ENCODE measurements at regions not wholly inside any gene's neighbourhood (a gene's known extent, or its start where the extent isn't known, plus 50 kb on each side); places are given as distances from the start of the nearest gene placed in this dataset.

DNA sequence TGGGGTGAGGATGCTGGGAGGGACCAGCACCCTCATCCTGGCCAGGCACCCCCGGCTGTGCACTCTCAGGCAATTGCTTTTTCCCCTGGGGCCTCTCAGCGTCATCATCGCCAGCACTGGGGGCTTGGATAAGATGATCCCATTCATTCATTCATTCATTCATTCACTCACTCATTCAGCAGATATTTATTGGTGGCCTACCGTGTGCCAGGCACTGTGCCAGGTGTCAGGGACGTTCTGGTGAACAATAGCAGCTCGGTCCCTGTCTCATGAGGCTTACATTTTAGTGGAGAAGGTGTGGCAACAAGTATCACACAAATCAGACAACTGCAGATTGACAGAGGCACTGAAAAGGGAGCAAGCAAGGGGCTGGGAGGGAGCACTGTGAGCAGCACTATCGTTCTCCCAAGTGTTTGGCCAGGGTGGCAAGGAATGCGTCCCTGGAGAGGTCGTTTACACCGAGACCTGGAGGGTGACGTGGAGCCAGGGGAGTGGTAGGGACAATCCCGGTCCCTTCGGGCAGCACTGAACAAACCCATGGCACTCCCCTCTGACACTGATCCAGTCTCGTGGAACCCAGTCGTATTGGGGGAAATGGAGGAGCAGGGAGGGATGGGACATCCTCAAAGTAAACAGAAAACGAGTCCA is 124.1 kb downstream of the PAPOLA start:
- TF ChIP-seq, protein P1, sequence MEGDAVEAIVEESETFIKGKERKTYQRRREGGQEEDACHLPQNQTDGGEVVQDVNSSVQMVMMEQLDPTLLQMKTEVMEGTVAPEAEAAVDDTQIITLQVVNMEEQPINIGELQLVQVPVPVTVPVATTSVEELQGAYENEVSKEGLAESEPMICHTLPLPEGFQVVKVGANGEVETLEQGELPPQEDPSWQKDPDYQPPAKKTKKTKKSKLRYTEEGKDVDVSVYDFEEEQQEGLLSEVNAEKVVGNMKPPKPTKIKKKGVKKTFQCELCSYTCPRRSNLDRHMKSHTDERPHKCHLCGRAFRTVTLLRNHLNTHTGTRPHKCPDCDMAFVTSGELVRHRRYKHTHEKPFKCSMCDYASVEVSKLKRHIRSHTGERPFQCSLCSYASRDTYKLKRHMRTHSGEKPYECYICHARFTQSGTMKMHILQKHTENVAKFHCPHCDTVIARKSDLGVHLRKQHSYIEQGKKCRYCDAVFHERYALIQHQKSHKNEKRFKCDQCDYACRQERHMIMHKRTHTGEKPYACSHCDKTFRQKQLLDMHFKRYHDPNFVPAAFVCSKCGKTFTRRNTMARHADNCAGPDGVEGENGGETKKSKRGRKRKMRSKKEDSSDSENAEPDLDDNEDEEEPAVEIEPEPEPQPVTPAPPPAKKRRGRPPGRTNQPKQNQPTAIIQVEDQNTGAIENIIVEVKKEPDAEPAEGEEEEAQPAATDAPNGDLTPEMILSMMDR (IDR thresholded peaks at IDR 0.05), result no peak
- ATAC-seq (no peak), DNase-seq (no peak)
- Histone ChIP-seq H3K27me3 (ENCODE audit: low read depth) (peaks cover 23% of the 10 kb centered on the region), H3K4me1 (no peaks in the 10 kb centered on the region), H3K9me3 (no peaks in the 10 kb centered on the region), H3K27ac (no peak overlapping the region), H3K4me3 (no peak overlapping the region), H3K36me3 (no peaks in the 10 kb centered on the region)
- intact Hi-C loops (cut with DNase I), result no loop called here

DNA sequence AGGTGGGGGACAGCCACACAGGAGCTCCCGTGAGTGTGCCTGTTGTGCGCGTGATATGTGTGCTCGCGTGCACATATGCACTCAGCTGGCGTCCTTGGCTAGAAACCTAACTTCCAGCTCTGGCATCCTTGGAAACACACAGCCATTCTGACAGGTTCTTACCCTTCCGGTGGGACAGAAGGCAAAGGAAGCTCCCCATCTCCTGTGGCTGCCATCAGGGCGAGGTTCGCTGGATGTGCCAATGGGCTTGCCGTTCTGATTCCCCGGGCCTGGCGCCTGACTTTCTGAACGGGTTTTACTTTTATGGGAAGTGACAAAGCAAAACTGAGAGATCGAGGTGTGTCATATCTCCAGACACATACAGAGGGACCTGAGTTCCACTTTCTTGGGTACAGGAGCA is 124.7 kb downstream of the PAPOLA start:
- Histone ChIP-seq H3K27me3 (ENCODE audit: low read depth) (peaks cover 23% of the 10 kb centered on the region), H3K36me3 (no peaks in the 10 kb centered on the region), H3K4me3 (no peak overlapping the region), H3K4me1 (no peaks in the 10 kb centered on the region), H3K27ac (no peak overlapping the region), H3K9me3 (no peaks in the 10 kb centered on the region)
- intact Hi-C loops (cut with DNase I), result no loop called here
- no peak for ATAC-seq
- TF ChIP-seq, protein P1 (IDR thresholded peaks at IDR 0.05), result no peak
- no peak for DNase-seq

DNA sequence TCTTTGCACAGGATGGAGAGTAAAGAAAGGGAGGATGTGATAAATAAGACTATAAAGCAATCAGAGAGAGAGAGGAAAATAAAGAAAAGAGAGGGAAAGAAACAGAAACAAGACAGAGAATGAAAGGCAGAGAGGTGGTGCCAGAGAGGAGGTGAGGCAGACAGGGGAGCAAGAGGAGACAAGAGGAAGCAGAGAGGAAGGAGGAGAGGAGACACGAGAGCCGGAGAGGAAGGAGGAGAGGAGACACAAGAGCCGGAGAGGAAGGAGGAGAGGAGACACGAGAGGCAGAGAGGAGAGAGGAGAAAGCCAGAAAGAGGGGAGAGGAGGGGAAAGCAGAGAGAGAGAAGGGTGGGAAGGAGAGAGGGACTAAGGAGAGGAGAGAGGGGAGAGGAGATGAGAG is 125.2 kb downstream of the PAPOLA start:
- ATAC-seq, result no peak
- intact Hi-C loops (cut with DNase I), result no loop called here
- TF ChIP-seq, protein P1 (IDR thresholded peaks at IDR 0.05), result no peak
- DNase-seq, result no peak
- Histone ChIP-seq H3K27me3 (ENCODE audit: low read depth) (peaks cover 23% of the 10 kb centered on the region), H3K9me3 (no peaks in the 10 kb centered on the region), H3K4me3 (no peak overlapping the region), H3K36me3 (no peaks in the 10 kb centered on the region), H3K4me1 (no peaks in the 10 kb centered on the region), H3K27ac (no peak overlapping the region)

DNA sequence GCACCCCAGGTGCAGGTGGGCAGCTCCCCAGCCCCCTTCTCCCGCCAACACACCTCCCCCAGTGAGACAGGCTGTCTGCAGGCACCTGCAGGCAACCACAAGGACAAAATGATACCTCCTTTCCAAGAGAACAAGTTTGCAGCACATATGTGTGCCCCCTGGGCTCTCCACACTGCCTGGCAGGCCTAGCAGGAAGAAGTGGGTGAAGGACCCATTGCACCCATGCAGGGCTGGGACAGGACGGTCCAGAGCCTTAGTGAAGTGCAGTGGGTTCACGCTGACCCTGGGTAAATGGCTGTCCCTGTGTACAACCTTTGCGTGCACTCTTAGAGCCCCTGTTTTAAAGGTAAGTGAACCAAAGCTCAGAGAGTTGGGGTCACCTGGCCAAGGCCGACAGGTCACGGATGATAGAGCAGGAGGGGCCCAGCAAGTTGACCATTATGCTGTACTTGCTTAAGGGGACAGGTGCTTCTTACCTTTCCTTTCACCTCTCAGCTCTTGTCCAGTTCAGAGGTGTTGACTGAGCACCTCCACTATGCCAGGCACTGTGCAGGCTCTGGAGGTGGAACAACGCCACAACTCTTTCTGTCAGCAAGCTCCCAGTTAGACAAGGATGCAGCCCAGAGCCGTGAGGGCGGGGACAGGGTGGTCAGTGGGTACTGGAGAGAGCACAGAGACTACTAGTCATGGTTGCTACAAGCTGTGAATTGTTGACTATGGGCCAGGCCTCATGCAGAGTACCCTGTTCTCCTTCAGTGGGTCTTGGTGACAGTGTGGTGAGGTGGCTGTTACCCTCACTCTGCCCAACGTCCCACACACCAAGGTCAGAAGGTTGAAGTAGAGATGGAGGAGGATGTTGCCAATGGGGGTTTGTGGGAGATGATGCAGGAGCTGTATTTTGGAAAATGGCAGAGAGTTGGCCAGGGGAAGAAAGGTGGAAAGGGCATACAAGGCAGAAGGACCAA is 125.9 kb downstream of the PAPOLA start:
- Histone ChIP-seq H3K27me3 (ENCODE audit: low read depth) (peaks cover 23% of the 10 kb centered on the region), H3K36me3 (no peaks in the 10 kb centered on the region), H3K27ac (no peak overlapping the region), H3K9me3 (no peaks in the 10 kb centered on the region), H3K4me3 (no peak overlapping the region), H3K4me1 (no peaks in the 10 kb centered on the region)
- DNase-seq, result no peak
- intact Hi-C loops (cut with DNase I), result no loop called here
- TF ChIP-seq, protein P1 (IDR thresholded peaks at IDR 0.05), result no peak
- no peak for ATAC-seq

DNA sequence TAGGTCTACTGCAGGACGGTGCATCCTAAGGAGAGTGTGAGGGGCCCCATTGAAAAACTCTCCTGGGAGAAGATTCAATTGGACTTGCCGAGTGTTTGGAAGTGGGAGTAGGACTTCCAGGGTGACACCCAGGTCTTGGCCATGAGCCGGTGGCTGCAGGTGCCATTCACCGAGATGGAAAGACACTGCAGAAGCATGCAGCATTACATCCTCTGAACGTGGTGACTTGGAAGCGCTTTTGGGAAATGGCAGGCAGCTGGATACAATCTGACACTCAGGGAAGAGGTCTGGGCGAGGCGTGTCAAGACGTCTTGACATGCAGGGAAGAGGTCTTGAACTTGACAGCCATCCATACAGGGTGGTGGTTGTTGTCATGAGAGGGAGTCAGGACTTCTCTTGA is 126.9 kb downstream of the PAPOLA start:
- Histone ChIP-seq H3K4me1 (no peaks in the 10 kb centered on the region), H3K36me3 (no peaks in the 10 kb centered on the region), H3K9me3 (no peaks in the 10 kb centered on the region), H3K4me3 (no peak overlapping the region), H3K27me3 (ENCODE audit: low read depth) (peaks cover 19% of the 10 kb centered on the region), H3K27ac (no peak overlapping the region)
- TF ChIP-seq, protein P1 (IDR thresholded peaks at IDR 0.05), result no peak
- DNase-seq (no peak), ATAC-seq (no peak)
- intact Hi-C loops (cut with DNase I), result no loop called here

Data from lower lobe of right lung (tissue), 2 donors.